Mucosa of rectum (tissue), 2 donors: ENCODE measurements at regions not wholly inside any gene's neighbourhood (a gene's known extent, or its start where the extent isn't known, plus 50 kb on each side); places are given as distances from the start of the nearest gene placed in this dataset.

Experiments used
- H3K27ac ChIP-seq, 2 donors: one replicate each; pipeline ENCODE4 v1.7.0; 2013; ENCODE audit warnings: inconsistent platforms in 2 of 2, low read depth in 2 of 2, low read length in 2 of 2
- H3K27me3 ChIP-seq, 2 donors: one replicate each; pipeline ENCODE4 v1.7.0; 2013; ENCODE audit warnings: low read length in 2 of 2; ENCODE audit not compliant: control insufficient read depth in 2 of 2, insufficient read depth in 2 of 2
- H3K36me3 ChIP-seq, 2 donors: one replicate each; pipeline ENCODE4 v1.7.0; 2013; ENCODE audit warnings: low read length in 2 of 2; ENCODE audit not compliant: control insufficient read depth in 2 of 2, insufficient read depth in 2 of 2
- H3K4me1 ChIP-seq, 2 donors: one replicate each; pipeline ENCODE4 v1.7.0; 2013; ENCODE audit warnings: low read length in 2 of 2, mild to moderate bottlenecking in 1 of 2; ENCODE audit not compliant: control insufficient read depth in 2 of 2, insufficient read depth in 2 of 2
- H3K4me3 ChIP-seq, 2 donors: one replicate each; pipeline ENCODE4 v1.7.0; 2013; ENCODE audit warnings: low read length in 2 of 2
- H3K9ac ChIP-seq, 2 donors: one replicate each; pipeline ENCODE4 v1.7.0; 2013; ENCODE audit warnings: low read length in 2 of 2, low read depth in 1 of 2, mild to moderate bottlenecking in 1 of 2
- H3K9me3 ChIP-seq, 2 donors: one replicate each; pipeline ENCODE4 v1.7.0; 2013; ENCODE audit warnings: low read length in 2 of 2; ENCODE audit not compliant: control insufficient read depth in 2 of 2
- donor health status: healthy.
- donor health status: Normal muscosa, but diverticular disease.

DNA sequence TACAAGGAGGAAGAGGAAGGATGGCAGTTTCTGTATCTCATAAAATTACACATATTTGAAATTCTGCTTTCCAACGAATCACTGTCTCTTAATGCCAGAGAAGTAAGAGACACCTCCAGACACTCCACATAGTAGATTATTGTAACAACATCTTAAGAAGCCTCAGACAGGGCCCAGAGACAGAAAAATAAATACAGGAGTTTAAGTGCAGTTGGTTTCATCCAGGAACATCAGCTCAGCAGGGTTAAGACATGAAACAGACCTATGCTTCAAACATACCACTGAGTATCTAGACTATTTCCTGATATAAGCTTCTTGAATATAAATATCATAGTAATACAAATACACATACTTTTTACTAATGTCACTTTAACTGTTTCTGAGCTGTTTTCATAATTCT, 290.3 kb downstream of the ADAMTS20 start:
- no peaks in the 10 kb centered on the region for H3K36me3 ChIP-seq
- no peaks in the 10 kb centered on the region for H3K27me3 ChIP-seq
- H3K9ac ChIP-seq, result no peak overlapping the region
- H3K9me3 ChIP-seq, result no peaks in the 10 kb centered on the region
- H3K4me3 ChIP-seq, result no peak overlapping the region
- no peak overlapping the region for H3K27ac ChIP-seq
- no peaks in the 10 kb centered on the region for H3K4me1 ChIP-seq

DNA sequence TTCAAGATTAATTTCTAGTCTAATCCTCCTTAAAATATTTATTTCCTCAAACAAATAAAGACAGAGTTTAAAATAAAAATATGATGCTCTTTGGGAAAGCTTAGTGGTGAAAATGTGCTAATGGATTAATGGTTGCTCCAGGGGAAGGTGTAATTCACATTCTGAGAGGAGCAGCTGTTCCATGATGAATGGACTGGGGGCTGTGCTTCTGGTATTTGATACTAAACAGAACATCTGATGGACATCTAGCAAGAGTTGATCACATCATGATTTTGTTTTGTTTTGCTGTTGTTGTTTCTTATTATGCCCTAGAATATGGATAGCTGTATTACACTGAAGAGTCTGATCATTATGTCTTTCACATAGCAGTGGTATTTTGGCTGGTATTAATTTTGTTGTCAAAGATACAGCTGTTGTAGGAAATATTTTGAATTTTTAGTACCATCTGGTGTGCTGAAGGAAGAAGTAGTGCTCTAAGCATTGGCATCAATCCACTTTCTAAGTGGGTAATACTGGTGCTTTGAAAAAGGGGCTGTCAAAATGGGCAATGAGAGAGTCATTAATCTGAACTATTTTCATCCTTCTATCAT, 296.4 kb downstream of the ADAMTS20 start:
- H3K9me3 ChIP-seq, result no peaks in the 10 kb centered on the region

GRCh38 chr12:43252585-43252984, 299.4 kb downstream of the ADAMTS20 start:
- Histone ChIP-seq H3K36me3 (no peaks in the 10 kb centered on the region), H3K27ac (no peak overlapping the region), H3K4me3 (no peak overlapping the region), H3K4me1 (no peaks in the 10 kb centered on the region), H3K27me3 (no peaks in the 10 kb centered on the region), H3K9me3 (no peaks in the 10 kb centered on the region), H3K9ac (no peak overlapping the region)

More for the DNA sequence above, 296.4 kb downstream of the ADAMTS20 start:
- H3K27ac ChIP-seq, result no peak overlapping the region
- no peak overlapping the region for H3K4me3 ChIP-seq
- no peaks in the 10 kb centered on the region for H3K36me3 ChIP-seq
- H3K4me1 ChIP-seq, result no peaks in the 10 kb centered on the region
- H3K9ac ChIP-seq, result no peak overlapping the region
- H3K27me3 ChIP-seq, result no peaks in the 10 kb centered on the region

DNA sequence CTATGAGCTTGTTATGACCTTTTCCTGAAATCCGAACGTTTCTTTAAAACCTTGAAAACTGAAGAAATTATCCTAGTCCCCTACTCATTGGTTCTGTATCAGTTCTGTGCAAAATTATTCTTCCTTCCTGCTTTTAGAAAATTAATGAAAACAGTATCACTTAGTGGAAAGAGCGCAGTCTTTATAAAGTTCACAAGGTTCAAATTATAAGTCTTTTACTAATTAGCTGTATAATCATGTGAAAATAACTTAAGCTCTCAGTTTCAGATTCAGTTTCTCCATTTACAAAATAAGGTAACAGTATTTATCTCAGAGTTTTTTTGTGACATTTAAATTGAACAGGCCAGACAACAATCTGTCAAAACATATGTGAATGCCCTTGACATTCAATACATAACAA, 306.1 kb downstream of the ADAMTS20 start:
- H3K27me3 ChIP-seq, result no peaks in the 10 kb centered on the region
- no peak overlapping the region for H3K4me3 ChIP-seq
- H3K27ac ChIP-seq, result no peak overlapping the region
- no peaks in the 10 kb centered on the region for H3K4me1 ChIP-seq
- no peak overlapping the region for H3K9ac ChIP-seq
- no peaks in the 10 kb centered on the region for H3K9me3 ChIP-seq
- H3K36me3 ChIP-seq, result no peaks in the 10 kb centered on the region

GRCh38 chr12:43241986-43242385, 310.0 kb downstream of the ADAMTS20 start:
- Histone ChIP-seq H3K4me1 (no peaks in the 10 kb centered on the region), H3K4me3 (no peak overlapping the region), H3K27ac (no peak overlapping the region), H3K9ac (no peak overlapping the region), H3K27me3 (no peaks in the 10 kb centered on the region), H3K9me3 (peaks cover 0 to 3% of the 10 kb centered on the region in 2 donors), H3K36me3 (no peaks in the 10 kb centered on the region)

DNA sequence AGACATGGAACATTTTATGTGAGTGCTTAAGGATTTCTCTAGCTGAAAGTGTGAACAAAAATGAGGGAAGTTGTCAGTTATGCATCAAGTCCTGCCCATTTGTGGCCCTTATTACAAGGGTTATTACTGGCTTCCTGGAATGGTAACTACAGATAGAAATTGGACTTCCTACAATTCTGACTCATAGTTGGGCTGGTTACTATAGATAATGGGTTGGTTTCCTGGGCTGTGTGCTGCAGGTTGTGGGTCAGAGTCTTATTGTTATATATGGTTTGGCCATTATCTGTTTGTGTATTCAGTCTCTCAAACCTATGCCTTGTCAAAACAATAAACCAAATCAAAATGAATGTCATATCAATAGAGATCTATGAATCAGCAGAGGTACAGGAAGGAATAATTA, 313.7 kb downstream of the ADAMTS20 start:
- Histone ChIP-seq H3K27ac (no peak overlapping the region), H3K27me3 (no peaks in the 10 kb centered on the region), H3K4me3 (no peak overlapping the region), H3K9ac (no peak overlapping the region), H3K9me3 (peaks cover 0 to 3% of the 10 kb centered on the region in 2 donors), H3K4me1 (no peaks in the 10 kb centered on the region), H3K36me3 (no peaks in the 10 kb centered on the region)

GRCh38 chr12:43237238-43237879, 314.6 kb downstream of the ADAMTS20 start:
- H3K9me3 ChIP-seq, result peaks cover 0 to 3% of the 10 kb centered on the region in 2 donors
- H3K36me3 ChIP-seq, result no peaks in the 10 kb centered on the region
- H3K4me1 ChIP-seq, result no peaks in the 10 kb centered on the region
- H3K27ac ChIP-seq, result no peak overlapping the region
- no peaks in the 10 kb centered on the region for H3K27me3 ChIP-seq
- H3K9ac ChIP-seq, result no peak overlapping the region
- no peak overlapping the region for H3K4me3 ChIP-seq

- peaks cover 0 to 3% of the 10 kb centered on the region in 2 donors for H3K9me3 ChIP-seq
- H3K27ac ChIP-seq, result no peak overlapping the region
- H3K27me3 ChIP-seq, result no peaks in the 10 kb centered on the region
- no peaks in the 10 kb centered on the region for H3K36me3 ChIP-seq
- no peak overlapping the region for H3K4me3 ChIP-seq
- H3K9ac ChIP-seq, result no peak overlapping the region
- H3K4me1 ChIP-seq, result no peaks in the 10 kb centered on the region
Measured at GRCh38 chr12:43235721-43236120, 316.3 kb downstream of the ADAMTS20 start.

DNA sequence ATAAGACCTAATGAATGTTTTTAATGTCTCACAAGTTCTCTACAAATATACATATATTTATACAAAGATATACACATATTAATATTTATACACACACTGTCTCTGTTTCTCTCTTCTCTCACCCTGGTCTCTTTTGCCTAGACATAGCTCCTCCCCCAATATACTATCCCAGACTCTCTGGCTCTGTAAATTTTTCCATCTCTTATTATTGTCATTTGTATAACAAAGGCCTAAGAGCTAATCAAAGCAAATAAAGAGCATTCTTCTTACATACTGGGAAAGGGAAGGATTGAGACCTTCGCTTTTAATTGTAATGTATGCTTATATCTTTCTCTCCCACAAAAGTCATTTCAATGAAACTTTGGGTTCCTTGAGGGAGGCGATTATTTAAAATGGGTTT, 318.1 kb downstream of the ADAMTS20 start:
- H3K9me3 ChIP-seq, result no peaks in the 10 kb centered on the region
- H3K9ac ChIP-seq, result no peak overlapping the region
- no peaks in the 10 kb centered on the region for H3K27me3 ChIP-seq
- no peaks in the 10 kb centered on the region for H3K4me1 ChIP-seq
- no peaks in the 10 kb centered on the region for H3K36me3 ChIP-seq
- H3K4me3 ChIP-seq, result no peak overlapping the region
- H3K27ac ChIP-seq, result no peak overlapping the region

DNA sequence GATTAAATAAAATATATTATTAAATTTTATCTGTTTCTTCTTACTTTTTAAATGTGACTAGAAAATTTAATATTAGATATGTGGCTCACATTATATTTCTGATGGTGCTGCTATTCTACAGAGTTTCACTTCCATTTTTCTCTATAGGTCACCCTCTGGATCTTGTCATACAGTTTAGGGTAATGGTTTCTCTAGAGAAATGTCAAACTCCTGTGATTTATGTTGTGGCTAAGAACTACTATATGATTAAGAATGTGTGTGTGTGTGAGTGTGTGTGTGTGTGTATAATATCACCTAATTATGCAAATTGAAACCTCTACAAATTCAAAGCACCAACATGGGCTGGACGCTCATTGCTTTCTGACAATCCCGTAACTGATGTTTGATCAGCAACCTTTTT, 325.9 kb downstream of the ADAMTS20 start:
- Histone ChIP-seq H3K9me3 (no peaks in the 10 kb centered on the region), H3K27ac (no peak overlapping the region), H3K27me3 (no peaks in the 10 kb centered on the region), H3K4me3 (no peak overlapping the region), H3K36me3 (no peaks in the 10 kb centered on the region), H3K9ac (no peak overlapping the region), H3K4me1 (no peaks in the 10 kb centered on the region)
